Testis (tissue), 2 donors: ENCODE measurements at regions not wholly inside any gene's neighbourhood (a gene's known extent, or its start where the extent isn't known, plus 50 kb on each side); places are given as distances from the start of the nearest gene placed in this dataset.

ENCODE experiments used
- POLR2A ChIP-seq: fragments of 450-650 bp; IDR thresholded peaks from one replicate; pipeline ENCODE4 v1.6.1; 2017; ENCODE audit warnings: antibody characterized with exemption, mild to moderate bottlenecking, moderate library complexity
- TF ChIP-seq, protein P1 (sequence below), 3 experiments: fragments of 450-650 bp in 2 of 3; fragments of 200-600 bp in 1 of 3; sonication (generic) in 1 of 3; IDR thresholded peaks; one replicate each; pipeline ENCODE4 v1.5.1; 2016 to 2019; ENCODE audit warnings: antibody characterized with exemption in 3 of 3, mild to moderate bottlenecking in 2 of 3, moderate library complexity in 1 of 3

DNA sequence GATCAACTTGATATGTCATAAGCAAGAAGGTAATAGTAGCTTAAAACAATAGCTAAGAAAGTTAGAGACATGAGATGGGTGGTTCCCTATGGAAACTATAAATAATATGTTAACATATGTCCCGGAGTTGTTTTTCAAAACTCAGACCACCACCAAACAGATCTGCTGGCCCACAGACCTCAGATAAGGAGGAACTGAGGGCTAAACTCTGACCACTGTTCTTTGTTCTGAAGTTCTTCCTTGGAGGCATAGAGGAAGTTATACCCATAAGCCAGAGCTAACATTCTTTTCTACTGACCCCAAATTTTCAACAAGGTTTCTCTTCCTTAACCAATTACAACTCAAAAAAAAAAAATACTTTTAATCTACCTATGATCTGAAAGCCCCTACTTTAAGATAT lies 156.1 kb upstream of the FSCB start:
- TF ChIP-seq, protein P1, sequence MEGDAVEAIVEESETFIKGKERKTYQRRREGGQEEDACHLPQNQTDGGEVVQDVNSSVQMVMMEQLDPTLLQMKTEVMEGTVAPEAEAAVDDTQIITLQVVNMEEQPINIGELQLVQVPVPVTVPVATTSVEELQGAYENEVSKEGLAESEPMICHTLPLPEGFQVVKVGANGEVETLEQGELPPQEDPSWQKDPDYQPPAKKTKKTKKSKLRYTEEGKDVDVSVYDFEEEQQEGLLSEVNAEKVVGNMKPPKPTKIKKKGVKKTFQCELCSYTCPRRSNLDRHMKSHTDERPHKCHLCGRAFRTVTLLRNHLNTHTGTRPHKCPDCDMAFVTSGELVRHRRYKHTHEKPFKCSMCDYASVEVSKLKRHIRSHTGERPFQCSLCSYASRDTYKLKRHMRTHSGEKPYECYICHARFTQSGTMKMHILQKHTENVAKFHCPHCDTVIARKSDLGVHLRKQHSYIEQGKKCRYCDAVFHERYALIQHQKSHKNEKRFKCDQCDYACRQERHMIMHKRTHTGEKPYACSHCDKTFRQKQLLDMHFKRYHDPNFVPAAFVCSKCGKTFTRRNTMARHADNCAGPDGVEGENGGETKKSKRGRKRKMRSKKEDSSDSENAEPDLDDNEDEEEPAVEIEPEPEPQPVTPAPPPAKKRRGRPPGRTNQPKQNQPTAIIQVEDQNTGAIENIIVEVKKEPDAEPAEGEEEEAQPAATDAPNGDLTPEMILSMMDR (IDR thresholded peaks at IDR 0.05): no peak
- TF ChIP-seq POLR2A: no peak
